GM20431 (cell line): ENCODE measurements at regions not wholly inside any gene's neighbourhood (a gene's known extent, or its start where the extent isn't known, plus 50 kb on each side); places are given as distances from the start of the nearest gene placed in this dataset.

Experiments used
- in situ Hi-C: fragments of 300-500 bp; cut with MseI, MboI; formaldehyde crosslinking; loops from one replicate; pipeline ENCODE4 v1.15.0; 2020; ENCODE audit warnings: low sequenced_read_pairs; ENCODE audit not compliant: unreplicated experiment

DNA sequence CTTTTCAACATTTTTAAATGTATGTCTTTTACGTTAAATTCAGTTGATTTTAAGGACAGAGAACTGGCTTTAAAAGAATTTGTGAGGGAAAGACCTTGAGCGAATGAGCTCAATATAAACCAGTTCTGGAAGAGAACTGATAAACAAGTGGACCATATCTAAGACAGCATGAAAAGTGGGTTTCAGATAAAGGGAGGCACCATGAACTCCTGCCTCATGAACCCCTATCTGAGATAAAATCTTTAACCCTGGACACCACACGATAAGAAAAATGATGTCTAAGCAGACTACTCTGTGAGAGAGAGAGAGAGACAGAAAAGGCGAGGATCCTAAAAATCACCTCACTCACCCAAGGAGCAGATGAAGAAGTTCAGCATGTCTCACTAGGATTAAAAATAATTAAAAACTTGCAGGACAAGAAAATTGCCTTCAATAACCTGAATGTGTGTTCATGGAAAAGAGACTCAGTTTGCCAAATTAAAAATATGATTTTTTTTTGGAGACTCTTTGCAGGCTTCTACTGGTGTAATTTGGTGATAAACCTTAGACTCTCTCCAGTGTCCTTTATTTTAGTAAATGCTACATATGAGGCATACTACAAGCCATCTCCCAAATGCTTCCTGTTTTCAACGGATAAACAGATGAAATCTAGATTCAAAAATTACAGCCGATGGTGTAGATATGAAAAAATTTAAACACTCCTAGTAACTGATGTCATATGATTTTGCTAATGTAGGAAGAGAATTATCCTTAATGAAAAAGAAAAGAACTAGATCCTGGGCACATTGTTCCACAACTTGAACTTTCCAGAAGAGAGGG is 299.5 kb downstream of the ADGB start:
- in situ Hi-C loops = loop anchor here (25.0 kb wide), 1 partner anchor 364 kb away; no protein-coding TSS in a partner anchor

- in situ Hi-C loops = loop anchor here (25.0 kb wide), 1 partner anchor 363 kb away; no protein-coding TSS in a partner anchor
Observed at GRCh38 chr6:146898888-146899227, 300.1 kb downstream of the ADGB start.

DNA sequence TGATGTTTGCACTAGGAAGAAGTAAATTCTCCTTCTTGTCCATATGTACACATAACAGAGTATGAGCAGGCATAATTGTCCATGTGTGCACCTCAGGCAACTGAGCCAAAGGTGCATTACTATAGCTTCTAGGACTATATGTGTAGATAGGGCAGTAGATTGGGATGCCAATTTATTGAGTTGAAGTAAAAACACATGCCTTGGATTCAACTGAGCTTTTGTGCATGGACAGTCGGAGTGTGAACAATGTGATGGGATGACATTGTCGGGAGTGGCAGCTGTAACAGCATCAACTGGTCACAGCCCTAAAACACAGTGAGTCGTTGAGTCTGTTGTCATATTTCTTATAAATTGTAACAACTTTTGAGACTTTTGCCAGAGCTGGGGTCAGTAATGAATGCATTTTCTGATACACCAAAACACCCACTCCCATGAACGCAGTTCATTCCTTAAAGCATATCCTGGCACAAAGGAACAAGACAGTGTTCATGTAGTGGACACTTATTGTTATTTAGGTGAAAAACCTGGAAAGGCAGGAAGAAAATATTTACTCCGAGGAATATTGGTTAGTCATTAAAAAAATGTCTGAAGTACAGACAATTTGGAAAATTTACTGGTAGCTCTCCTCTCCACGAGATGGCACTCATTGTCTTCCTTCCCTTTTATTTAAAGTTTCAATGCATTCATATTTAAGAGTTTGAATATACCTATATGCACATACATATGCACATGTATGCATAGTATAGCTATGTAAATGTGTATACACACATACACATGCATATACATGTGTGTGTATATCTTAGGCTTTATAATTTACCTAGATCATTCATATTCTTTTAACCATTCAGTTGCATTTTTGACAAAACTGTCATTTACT is 302.0 kb upstream of the STXBP5 start:
- in situ Hi-C loops = no loop called here

DNA sequence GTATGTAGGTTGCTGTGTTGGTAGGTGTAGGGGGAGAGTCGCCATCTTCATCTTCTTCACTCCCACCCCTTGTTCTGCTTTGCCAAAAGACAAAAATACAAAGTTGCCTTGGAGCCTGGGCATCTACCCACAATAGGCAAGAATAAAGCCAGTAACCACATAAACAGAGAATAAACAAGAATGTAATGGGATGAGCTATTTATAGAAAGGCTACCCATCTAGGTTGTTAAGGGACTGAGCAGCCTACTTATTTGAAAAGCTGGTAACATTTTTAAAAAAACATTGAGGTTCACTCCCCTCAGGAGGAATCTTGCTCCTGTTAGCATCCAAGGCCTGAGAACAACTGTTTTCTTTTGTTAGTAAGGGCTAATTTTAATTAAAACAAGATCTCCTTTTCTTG is 301.4 kb upstream of the STXBP5 start:
- in situ Hi-C loops = no loop called here

- in situ Hi-C loops = no loop called here
Observed at GRCh38 chr6:146903451-146903850, 300.8 kb upstream of the STXBP5 start.

GRCh38 chr6:146904596-146904995 is 299.6 kb upstream of the STXBP5 start:
- in situ Hi-C loops = no loop called here

DNA sequence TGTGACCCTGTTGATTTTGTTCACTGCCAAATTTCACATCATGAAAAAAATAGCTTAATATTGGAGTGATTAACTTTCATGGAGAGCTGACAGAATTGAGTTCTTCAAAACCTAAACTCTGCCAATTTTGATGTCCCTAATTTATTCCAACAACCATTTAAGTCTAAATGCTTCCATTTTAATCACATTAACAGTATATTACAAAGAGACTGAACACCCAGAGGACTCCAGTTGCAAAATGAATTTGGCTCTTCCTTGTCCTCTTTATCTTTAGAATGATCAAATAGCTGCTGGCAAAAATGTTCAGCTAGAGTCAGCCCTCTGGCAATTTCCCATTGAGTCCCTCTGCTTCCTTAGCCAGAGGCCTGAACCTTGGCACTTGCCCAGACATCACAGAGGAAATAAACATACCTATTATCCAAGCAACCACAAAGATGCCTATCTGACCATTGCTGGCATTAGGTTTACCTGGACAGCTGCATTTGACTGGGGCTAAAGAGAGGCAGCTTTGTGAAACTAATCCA is 299.0 kb upstream of the STXBP5 start:
- in situ Hi-C loops = no loop called here

GRCh38 chr6:146908786-146909185 is 295.4 kb upstream of the STXBP5 start:
- in situ Hi-C loops = no loop called here

DNA sequence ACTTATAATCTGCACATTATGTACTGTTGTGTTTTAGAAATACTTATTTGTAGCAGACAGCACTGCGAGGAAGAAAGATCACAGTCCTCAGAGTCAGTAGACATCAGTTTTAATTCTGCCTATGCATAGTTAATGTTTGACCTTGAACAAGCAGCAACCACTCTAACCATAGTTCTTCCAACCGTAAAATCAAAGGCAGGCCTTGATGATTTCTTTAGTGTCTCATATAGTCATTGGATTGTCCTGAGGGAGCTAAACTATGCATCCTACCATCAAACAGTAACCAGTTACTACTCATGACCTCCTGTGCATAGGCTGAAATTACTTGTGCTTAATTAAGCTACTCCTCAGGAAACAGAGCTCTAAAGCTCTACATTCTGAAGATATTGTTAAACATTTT is 294.8 kb upstream of the STXBP5 start:
- in situ Hi-C loops = no loop called here

DNA sequence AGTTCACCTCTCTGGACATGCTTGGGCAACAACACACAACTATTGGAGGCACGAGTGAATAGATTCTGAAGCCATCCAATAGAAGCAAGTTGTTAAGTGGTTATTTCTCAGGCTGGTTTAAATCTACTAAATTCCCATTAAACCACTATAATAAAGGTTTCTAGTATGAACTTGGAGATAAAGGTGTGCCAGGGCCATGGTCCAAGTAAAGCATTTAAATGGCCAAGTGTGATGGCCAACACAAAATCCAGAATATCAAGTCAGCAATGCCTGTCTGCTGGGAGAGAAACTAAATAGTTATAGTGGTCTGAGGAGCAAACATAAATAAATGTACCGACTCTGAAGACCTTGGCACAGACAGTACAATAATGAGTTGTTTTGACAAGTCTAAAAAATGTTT is 294.3 kb upstream of the STXBP5 start:
- in situ Hi-C loops = no loop called here

- in situ Hi-C loops = no loop called here
Observed at GRCh38 chr6:146910611-146911010, 293.6 kb upstream of the STXBP5 start.

DNA sequence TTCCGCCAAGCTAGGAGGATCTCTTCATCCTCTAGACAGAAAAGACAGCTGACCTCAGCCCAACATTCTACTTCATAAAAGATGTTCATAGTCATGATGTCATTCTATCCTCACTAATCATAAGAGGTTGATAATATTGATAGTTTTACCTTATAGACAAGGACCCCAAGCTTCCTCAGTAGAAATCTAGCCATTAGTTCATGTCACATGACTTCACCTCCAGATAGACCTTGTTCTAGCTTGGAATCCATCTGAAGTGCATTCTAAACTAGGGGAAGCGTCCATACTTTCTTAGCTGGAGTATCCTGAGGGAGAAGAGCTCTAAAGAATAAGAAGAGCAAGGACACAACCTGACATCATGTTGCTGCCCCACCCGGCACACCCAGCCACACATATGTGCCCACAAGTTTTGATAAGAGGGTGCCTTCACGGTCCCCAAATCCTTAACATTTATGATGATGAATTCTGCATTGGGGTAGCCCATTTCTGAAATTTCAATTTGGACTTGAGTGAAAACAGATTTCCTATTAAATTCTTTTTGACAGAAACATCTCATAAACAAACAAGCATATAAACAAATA is 292.5 kb upstream of the STXBP5 start:
- in situ Hi-C loops = no loop called here

GRCh38 chr6:146912730-146913685 is 291.2 kb upstream of the STXBP5 start:
- in situ Hi-C loops = no loop called here

DNA sequence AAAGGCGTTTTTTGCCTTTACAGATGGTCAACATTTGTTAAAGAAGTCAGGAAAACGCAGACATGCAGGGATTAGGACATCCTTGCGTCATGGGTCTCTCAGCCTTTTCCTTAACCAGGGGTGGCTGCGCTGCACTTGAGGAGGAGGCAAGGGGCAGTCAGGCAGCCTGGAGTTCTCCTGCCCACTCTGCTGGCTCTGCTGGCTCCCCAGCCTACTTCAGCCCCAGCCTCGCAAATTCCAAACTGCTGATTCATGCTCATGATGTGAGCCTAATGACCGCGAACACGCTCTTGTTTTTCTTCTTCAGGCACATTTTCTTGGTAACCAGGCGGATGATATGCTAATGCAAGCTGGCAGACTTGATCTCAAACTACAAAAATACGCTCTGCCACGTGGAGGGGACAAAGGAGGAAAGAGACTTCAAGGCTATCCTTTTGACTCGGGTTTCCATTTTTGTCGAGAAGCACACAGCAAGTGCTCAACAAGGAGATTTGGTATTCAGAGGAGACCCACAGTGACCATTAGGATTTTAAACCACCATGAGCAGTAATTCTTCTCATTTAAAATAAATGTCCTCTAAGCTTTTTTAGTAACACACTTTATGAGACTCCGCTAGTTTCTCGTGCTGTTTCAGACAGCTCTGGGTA is 290.3 kb upstream of the STXBP5 start:
- in situ Hi-C loops = no loop called here

- in situ Hi-C loops = no loop called here
Observed at GRCh38 chr6:146914489-146915483, 289.4 kb upstream of the STXBP5 start.

DNA sequence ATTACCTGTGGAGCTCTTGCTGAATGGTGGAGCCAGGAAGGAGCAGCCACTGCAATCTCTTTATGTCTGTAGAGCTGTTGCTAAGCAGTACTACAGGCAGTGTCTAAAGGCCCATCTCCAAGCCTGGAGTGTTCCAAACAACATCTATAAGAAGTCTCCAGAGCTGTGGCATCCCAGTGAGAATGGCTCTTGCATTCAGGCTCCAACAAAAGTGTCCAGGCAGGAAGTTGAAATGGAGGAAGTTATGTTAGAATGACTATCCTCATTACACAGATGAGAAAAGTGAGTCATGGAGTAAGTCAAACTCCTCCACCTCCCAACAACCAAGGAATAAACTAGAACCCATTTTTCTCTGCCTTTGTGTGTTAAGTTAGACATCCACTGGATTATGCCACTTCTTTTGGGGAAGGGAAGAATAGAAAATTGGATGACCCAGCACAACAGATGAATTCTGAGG is 288.5 kb upstream of the STXBP5 start:
- in situ Hi-C loops = no loop called here

DNA sequence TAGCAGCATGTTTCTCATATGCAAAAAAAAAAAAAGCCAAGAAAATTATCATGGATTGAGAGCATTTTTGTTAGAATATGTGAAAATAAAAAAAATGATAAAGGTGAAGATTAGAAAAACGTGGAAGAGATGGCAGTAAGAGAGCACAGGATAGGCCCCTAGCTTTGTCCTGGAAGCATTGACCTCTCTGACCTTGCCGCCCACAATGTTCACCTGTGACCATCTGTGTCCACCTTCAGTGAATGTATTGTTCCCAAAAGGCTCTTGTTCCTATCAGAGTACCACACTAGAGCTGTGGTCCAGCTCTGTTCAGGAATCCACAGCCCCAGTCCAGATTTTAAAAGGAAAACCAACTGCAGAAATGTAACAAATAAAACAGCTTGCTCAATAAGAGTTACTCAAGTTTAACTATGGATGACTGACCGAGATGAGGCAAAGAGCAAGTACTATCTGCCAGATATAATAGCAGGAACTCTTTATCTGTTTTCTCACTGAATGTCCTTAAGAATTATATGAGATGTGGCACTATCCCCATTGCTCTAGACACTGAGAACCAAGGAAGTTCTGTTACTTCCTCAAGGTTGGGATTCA is 287.7 kb upstream of the STXBP5 start:
- in situ Hi-C loops = no loop called here
